HFF-Myc (cell line): ENCODE measurements at regions not wholly inside any gene's neighbourhood (a gene's known extent, or its start where the extent isn't known, plus 50 kb on each side); places are given as distances from the start of the nearest gene placed in this dataset.

Source experiments
- DNase-seq: peaks from one replicate; pipeline ENCODE4 v3.0.0-alpha.2; 2011; ENCODE audit warnings: low read depth; ENCODE audit errors: extremely low read depth
- H3K4me3 ChIP-seq: replicated peaks from 2 replicates; pipeline ENCODE4 v1.5.1; 2011; ENCODE audit warnings: low read depth, mild to moderate bottlenecking, control low read depth, low read length
- CTCF ChIP-seq: IDR thresholded peaks from 2 replicates; pipeline ENCODE4 v1.5.1; 2012; ENCODE audit warnings: mild to moderate bottlenecking, low read depth, low read length, control low read depth; ENCODE audit errors: missing control alignments

- no peak overlapping the region for H3K4me3 ChIP-seq
- no peak for DNase-seq
- TF ChIP-seq CTCF: no peak
Measured at GRCh38 chr4:13762130-13762529, 134.6 kb upstream of the BOD1L1 start.

- no peak for DNase-seq
- TF ChIP-seq CTCF: no peak
- no peak overlapping the region for H3K4me3 ChIP-seq
Measured at GRCh38 chr4:13763707-13764106, 136.2 kb upstream of the BOD1L1 start.

- DNase-seq: no peak
- no peak for TF ChIP-seq CTCF
- H3K4me3 ChIP-seq: no peak overlapping the region
Measured at GRCh38 chr4:13765539-13765938, 138.0 kb upstream of the BOD1L1 start.

GRCh38 chr4:13766761-13767540, 139.4 kb upstream of the BOD1L1 start:
- no peak overlapping the region for H3K4me3 ChIP-seq
- no peak for TF ChIP-seq CTCF
- no peak for DNase-seq

GRCh38 chr4:13777341-13777740, 149.8 kb upstream of the BOD1L1 start:
- no peak overlapping the region for H3K4me3 ChIP-seq
- no peak for TF ChIP-seq CTCF
- DNase-seq: no peak

GRCh38 chr4:13778367-13778766, 150.8 kb upstream of the BOD1L1 start:
- no peak overlapping the region for H3K4me3 ChIP-seq
- no peak for TF ChIP-seq CTCF
- DNase-seq: no peak

GRCh38 chr4:13782231-13782630, 154.7 kb upstream of the BOD1L1 start:
- no peak for TF ChIP-seq CTCF
- DNase-seq: no peak
- no peak overlapping the region for H3K4me3 ChIP-seq
